ENCODE measurements at regions not wholly inside any gene's neighbourhood (a gene's known extent, or its start where the extent isn't known, plus 50 kb on each side); places are given as distances from the start of the nearest gene placed in this dataset.

GRCh38 chr3:59549962-59550361 is 500.1 kb upstream of the CFAP20DC start:
- FAIRE-seq (no peak), DNase-seq (ENCODE audit: low read depth) (no peak)
- H3K36me3 ChIP-seq (ENCODE audit: control insufficient read depth, insufficient read depth, low read length), result no peaks in the 10 kb centered on the region
- no peak overlapping the region for H3K4me3 ChIP-seq (ENCODE audit: low read depth, low read length)
- TF ChIP-seq CTCF (IDR thresholded peaks at IDR 0.05; ENCODE audit: insufficient read depth, low read length, severe bottlenecking), result no peak
- H3K27me3 ChIP-seq (ENCODE audit: control insufficient read depth, insufficient read depth, low read length), result no peaks in the 10 kb centered on the region

- no peaks in the 10 kb centered on the region for H3K27me3 ChIP-seq (ENCODE audit: control insufficient read depth, insufficient read depth, low read length)
- no peaks in the 10 kb centered on the region for H3K36me3 ChIP-seq (ENCODE audit: control insufficient read depth, insufficient read depth, low read length)
- DNase-seq (ENCODE audit: low read depth) (peak; percentile 41), FAIRE-seq (no peak)
- TF ChIP-seq CTCF (IDR thresholded peaks at IDR 0.05; ENCODE audit: insufficient read depth, low read length, severe bottlenecking), result no peak
- no peak overlapping the region for H3K4me3 ChIP-seq (ENCODE audit: low read depth, low read length)
These were observed 498.0 kb upstream of the CFAP20DC start for GRCh38 chr3:59547874-59548273.

- TF ChIP-seq CTCF (IDR thresholded peaks at IDR 0.05; ENCODE audit: insufficient read depth, low read length, severe bottlenecking), result no peak
- no peak for FAIRE-seq
These were observed 496.7 kb upstream of the CFAP20DC start for GRCh38 chr3:59546522-59546921.

GRCh38 chr3:59545374-59545773 is 495.5 kb upstream of the CFAP20DC start:
- Histone ChIP-seq H3K36me3 (ENCODE audit: control insufficient read depth, insufficient read depth, low read length) (no peaks in the 10 kb centered on the region), H3K4me3 (ENCODE audit: low read depth, low read length) (no peak overlapping the region), H3K27me3 (ENCODE audit: control insufficient read depth, insufficient read depth, low read length) (no peaks in the 10 kb centered on the region)
- FAIRE-seq (no peak), DNase-seq (ENCODE audit: low read depth) (no peak)
- TF ChIP-seq CTCF (IDR thresholded peaks at IDR 0.05; ENCODE audit: insufficient read depth, low read length, severe bottlenecking), result no peak

More at GRCh38 chr3:59546522-59546921, 496.7 kb upstream of the CFAP20DC start:
- Histone ChIP-seq H3K27me3 (ENCODE audit: control insufficient read depth, insufficient read depth, low read length) (no peaks in the 10 kb centered on the region), H3K36me3 (ENCODE audit: control insufficient read depth, insufficient read depth, low read length) (no peaks in the 10 kb centered on the region), H3K4me3 (ENCODE audit: low read depth, low read length) (no peak overlapping the region)
- DNase-seq (ENCODE audit: low read depth), result no peak

GRCh38 chr3:59542276-59542675 is 492.5 kb upstream of the CFAP20DC start:
- FAIRE-seq (no peak), DNase-seq (ENCODE audit: low read depth) (no peak)
- TF ChIP-seq CTCF (IDR thresholded peaks at IDR 0.05; ENCODE audit: insufficient read depth, low read length, severe bottlenecking), result no peak
- H3K27me3 ChIP-seq (ENCODE audit: control insufficient read depth, insufficient read depth, low read length), result no peaks in the 10 kb centered on the region
- no peaks in the 10 kb centered on the region for H3K36me3 ChIP-seq (ENCODE audit: control insufficient read depth, insufficient read depth, low read length)
- H3K4me3 ChIP-seq (ENCODE audit: low read depth, low read length), result no peak overlapping the region

GRCh38 chr3:59540696-59541095 is 490.9 kb upstream of the CFAP20DC start:
- H3K27me3 ChIP-seq (ENCODE audit: control insufficient read depth, insufficient read depth, low read length), result no peaks in the 10 kb centered on the region
- TF ChIP-seq CTCF (IDR thresholded peaks at IDR 0.05; ENCODE audit: insufficient read depth, low read length, severe bottlenecking), result no peak
- DNase-seq (ENCODE audit: low read depth) (no peak), FAIRE-seq (no peak)
- H3K4me3 ChIP-seq (ENCODE audit: low read depth, low read length), result no peak overlapping the region
- no peaks in the 10 kb centered on the region for H3K36me3 ChIP-seq (ENCODE audit: control insufficient read depth, insufficient read depth, low read length)
